ENCODE measurements at regions not wholly inside any gene's neighbourhood (a gene's known extent, or its start where the extent isn't known, plus 50 kb on each side); places are given as distances from the start of the nearest gene placed in this dataset.
"Not testable (repeated sequence)": the region's sequence is repeated elsewhere in the genome, so short reads cannot be mapped to it uniquely, and the experiment has no call there.

DNA sequence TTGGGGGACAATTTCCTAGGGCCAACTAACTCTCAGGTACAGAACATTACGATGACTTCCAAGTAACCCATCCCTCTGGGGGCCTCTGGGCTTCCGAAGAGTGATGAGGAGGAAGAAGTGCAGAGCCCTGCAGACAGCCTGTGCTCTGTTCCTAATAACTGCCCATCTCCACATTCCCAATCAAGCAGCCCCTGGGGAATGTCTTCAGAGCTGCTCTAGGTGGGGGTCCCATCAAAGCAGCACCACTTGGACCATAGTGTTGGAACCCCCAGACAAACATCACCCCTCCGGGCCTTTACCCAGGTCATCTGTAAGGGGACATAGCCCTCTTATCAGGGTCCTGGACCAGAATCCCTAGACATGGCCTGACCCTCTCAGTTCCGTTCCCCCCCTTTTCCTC is 357.3 kb downstream of the NPHP4 start:
- no peak for DNase-seq (ENCODE audit: low read depth)

DNA sequence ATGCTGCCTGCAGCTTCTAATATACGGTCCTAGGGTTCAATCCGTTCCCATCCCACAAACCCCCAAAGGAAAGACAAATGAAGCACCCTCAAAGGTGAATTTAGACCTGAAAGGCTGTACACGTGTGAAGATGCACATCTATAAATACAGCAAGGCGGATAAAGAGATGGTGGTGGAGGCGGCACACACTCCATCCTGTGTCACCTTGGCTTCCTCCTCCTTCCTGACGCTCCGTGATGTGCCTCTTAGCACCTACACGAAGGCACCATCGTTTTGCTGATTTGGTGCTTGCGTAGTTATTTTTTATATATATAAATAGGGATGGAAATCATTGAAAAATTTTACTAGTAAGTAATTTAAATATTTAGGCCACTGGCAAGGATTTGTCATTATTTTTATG is 359.4 kb downstream of the NPHP4 start:
- no peak for DNase-seq (ENCODE audit: low read depth)

DNA sequence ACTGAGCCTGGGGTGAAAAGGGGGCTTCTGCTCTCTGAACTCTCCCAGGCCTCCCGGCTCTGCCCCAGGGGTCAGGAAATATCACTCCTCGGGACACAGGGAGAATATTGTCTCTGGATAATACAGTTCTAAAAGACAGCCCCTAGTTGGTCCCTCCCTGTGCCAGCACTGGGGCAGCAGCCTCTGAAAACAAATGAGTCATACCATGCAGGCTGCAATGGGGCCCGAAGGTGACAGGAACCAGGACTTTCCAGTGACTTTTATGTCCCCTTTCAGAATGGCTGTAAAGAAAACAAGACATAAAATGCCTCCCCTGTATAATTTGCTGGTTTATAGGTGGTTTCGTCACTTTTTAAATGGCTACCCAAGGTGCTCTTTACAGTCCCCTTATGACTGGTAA is 360.0 kb downstream of the NPHP4 start:
- DNase-seq (ENCODE audit: low read depth) = no peak

DNA sequence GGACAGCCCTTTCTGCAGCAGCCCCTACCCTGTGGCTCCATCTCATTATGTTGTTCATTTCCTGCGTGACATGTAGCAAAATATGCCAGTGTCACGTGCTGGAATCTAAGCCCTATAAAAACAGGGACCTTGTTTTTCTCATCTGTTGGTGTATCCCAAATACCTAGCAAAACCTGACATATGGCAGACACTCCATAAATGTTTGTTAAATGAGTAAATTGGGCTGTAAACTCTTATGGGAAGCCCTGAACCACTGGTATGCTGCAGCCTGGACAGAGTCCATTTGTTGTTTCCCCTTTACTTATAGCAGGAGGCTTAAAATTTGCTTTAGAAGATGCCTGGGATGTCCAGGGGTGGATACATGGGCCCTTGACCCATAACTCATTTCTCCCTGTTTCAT is 363.8 kb downstream of the NPHP4 start:
- no peak for DNase-seq (ENCODE audit: low read depth)

DNA sequence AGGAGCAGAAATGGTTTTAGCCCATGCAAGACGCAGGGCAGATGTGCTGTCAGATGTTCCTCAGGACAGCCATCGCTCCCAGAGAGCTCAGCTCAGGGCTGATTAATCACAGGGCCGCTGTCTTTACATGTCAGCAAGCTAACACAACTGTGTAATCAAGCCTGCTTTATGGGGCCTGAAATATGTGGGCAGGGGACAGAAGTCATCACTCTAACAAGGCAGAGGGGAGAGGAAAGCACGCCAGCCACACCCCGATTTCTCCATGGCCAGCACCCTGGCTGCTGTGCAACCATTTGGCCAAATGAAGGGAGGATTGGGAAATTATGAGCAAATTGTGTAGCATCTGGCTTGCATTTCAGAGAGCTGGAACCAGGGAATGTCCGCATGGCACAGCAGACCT is 368.8 kb downstream of the NPHP4 start:
- no peak for DNase-seq (ENCODE audit: low read depth)

DNA sequence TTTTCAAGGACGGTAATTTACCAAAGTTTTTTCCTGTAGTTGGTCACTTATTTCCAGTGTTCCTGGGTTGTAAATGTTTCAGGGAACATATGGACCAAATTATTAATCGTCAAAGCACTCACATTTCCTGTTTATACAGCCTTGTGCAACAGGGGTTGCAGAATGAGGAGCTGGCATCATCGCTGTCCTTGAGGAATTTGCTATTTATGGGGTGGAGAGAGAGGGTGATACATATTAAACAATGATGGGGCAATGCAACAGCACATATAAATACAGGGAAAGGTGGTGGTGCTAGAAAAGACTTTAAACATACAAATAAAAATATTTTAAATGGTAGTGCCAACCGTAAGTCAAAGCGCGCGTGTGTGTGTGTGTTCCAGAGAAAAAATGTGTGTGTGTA is 369.8 kb downstream of the NPHP4 start:
- no peak for DNase-seq (ENCODE audit: low read depth)

DNA sequence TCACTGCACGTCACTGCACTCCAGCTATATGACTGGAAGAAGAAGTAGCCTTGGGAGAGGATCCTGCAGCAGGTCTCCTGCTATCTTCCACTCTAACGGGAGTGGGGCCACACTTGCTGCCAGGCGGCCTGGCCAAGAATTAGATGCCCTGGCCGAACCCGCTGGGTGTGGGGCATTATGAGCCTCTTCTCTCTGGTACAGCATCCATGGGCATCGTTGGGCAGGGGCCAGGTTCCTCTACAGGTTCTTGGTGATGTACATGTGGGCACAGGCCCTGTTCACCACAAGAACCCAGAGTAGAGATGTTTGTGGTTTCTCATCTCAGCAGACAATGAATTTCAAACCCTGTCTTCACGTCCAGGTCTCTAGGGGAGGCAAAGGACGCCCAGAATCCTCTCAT is 370.5 kb downstream of the NPHP4 start:
- no peak for DNase-seq (ENCODE audit: low read depth)

DNA sequence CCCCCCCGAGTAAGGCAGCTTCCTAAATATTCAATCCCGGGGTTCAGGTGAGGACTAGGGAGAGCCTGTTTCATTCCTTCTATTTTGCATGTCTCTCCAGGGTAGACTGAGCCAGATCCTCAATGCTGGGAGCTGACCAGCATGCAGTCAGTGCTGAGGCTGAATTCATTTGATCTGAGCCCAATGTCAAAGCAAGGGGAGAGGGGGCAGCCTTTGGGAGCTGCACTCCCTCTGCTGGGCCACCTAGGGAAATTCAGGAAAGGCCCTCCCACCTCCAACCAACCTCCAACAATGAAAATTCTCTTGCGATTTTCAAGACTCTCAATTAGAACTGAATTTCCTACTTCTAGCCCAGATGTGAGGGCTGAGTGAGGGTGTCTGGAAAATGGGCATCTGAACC is 371.2 kb downstream of the NPHP4 start:
- no peak for DNase-seq (ENCODE audit: low read depth)

DNA sequence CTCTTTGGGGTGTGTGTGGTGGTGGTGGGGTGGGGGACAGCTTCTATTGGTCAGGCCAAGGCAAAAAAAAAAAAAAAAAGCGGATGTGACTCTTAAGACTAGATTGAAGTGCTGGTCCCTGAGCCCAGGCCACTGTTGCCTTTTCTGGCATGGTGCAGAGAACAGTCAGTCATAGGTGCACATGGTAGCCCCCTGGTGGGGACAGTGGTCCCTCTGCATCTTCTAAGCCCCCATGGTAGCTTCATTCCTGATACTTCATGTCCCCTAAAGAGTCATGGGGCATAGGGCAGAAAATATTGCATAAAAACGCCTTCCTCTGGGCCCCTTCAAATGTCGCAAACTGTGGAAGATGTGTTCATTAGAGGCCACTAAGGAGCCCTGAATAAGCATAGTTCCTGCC is 371.8 kb downstream of the NPHP4 start:
- DNase-seq (ENCODE audit: low read depth) = no peak

DNA sequence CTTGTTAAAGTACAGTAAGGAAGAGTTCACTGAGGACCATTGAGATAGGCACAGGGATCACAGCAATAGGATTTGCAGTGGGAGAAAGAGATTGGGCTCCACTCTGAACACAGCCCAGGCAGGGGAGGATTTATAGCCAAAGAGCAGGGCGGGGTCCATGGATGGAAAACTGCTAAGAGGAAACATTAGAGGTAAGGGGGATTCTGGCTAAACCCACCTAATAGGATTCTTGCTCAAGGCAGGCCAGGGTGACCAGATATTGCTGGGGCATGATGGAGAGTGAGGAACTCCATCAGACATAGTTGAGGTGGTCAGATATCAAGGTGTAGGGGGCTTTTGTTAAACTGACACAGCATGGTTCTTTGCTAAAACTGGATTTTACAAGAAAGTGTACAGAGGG is 372.8 kb downstream of the NPHP4 start:
- DNase-seq (ENCODE audit: low read depth) = no peak

DNA sequence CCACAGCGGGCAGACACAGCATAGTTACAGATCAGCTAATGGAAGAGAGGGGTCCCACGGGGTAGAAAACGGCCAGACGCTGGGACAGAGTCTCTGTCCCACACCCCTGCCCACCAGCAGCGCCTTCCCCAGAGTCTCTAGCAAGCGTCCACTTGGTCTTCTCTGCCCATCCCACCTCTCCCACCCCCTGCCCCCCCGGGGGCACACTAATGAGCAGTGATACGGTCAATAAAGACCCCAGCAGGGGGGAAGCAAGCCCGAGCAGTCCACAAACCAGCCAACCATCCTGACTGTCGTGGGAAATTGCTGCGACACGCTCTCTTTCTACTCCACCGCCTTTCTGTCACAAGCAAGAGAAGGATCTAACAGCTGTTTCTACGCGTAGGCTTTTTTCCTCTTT is 374.7 kb downstream of the NPHP4 start:
- DNase-seq (ENCODE audit: low read depth) = no peak

DNA sequence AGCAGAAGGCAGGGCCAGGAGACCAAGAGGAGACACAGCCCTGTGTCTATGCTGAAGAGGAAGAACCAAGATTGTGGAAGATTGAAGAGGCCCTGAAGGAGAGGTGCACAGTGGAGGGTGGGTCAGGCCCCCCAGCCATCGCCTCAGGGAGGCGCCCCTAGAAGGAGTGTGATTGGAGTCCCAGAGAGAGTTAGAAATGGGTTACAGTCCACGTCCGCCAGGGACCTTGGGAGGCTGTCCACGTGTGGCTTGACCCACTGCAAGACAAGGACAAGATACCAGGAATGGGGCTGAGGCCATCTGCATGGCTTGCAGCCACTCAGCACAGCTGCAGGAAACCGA is 375.1 kb downstream of the NPHP4 start:
- DNase-seq (ENCODE audit: low read depth) = no peak

DNA sequence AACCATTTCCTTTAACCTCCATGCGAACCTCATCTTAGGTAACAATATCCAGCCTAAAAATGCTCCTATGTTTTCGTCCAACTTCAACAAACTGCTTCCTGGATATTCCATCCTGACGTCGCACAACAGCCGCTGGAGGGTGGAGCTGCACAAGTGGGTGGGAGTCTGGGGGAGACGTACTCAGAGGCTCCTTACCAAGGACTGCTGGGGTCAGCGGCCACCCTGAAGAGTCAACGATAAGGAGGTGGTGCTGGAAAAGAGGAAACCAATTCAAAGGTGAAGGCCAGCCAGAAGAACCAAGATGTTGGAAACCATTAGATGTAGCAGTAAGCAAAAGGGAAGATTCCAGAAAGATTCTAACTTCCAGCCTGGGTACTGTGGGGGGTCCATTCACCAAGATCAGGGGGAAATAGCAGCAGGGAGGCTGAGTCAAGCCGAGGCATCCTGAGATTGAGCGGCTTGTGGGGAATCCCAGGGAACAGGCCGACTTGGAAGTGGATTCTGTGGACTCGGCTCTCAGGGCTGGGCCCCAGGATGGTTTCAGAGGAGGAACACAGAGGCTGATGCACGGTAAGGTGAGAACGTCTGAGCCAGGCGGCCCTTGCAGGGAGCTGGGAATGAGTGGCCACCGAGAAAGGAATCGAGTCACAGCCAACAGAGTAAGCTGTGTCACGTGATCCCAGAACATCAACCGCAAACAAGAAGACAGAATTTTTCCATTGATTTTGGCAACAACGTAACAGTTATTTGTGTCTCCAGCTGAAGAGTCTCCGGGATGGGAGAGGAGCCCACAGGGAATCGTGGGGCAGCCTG is 375.7 kb downstream of the NPHP4 start:
- DNase-seq (ENCODE audit: low read depth) = no peak

DNA sequence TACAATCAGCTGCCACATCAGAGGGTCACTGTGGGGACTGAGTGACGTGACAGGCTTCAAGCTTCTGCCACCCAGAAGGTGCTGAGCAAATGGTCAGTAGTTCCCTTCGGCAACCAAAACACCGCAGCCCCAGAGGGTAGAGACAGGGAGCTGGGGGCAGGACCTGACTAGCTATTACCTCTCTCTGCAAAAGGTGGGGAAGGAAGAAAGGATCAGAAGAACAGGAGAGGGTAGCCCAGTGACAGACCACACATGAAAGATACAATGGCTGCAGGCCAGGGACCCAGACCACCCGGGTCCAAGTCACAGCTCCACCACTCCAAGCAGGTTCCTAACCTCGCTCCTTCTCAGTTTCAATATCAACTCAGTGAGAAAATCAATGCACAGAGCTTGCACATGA is 377.1 kb downstream of the NPHP4 start:
- no peak for DNase-seq (ENCODE audit: low read depth)

DNA sequence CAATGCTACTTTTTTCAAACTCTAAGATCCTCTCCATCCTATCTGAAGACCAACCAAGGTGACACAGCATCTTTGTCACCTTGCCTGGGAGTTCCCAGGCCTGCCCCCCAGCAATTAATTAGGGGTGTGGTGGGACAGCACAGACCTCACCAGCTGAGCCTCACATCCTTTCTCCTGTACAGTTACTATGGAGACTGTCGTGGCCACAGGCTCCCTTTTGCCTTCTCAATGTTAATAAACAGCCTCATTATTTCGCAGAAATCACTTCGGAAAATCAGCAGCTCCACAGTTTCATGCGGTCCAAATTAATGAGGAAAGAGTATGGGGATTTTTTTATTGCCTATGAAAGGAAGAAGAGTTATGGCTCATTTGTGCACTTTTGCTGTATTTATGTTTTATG is 378.3 kb downstream of the NPHP4 start:
- DNase-seq (ENCODE audit: low read depth) = no peak

DNA sequence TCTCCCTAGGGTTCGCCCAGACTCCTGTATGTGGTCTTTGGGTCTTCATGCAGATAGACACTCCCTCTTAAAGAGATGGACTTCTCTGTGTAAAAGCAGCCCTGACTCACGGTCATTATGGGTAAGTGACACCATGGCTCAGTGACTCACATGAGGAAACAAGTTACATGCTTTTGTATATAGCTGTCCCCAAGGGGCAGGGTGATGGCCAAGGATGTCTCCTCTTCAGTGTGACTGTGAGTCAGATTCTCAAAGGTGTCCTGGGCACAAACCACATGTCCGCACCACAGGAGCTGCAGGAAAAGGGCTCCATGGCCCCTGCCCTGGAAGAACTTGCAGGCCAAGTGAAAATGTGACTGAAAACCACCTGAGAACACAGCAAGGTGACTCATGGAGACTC is 380.4 kb downstream of the NPHP4 start:
- no peak for DNase-seq (ENCODE audit: low read depth)

DNA sequence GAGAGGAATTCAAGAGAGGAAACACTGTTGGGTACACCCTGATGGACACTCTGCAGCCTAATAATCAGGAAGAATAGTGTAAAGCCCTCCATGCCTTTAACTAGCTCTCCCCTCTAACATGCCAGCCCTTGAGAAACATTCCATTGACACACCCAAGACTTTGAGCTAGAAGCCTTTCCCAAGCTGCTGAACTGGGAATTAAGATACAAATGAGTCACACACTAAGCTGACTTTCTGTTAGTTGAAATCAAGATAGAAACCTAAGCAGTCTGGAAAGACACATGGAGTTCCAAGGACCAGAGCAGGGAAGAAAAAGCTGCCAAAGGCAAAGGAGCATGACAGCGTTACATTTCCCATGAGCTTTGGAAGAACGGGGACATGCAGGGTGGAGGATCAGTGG is 380.8 kb downstream of the NPHP4 start:
- DNase-seq (ENCODE audit: low read depth) = no peak

DNA sequence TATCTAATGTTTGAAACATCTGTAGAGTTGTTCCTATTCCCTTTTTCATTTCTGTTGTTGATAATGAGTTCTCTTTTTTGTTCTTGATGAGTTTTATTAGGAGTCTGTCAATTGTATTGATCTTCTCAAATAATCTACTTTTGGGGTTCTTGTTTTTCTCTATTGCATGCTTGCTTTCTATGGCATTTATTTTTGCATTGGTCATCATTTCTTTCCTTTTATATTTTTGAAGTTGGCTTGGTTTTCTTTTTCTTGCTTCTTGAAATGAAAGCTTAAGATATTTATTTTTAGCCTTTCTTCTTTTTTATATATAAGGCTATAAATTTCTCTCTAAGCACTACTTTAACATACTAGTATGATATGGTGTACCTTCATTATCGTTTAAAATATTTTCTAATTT is 381.8 kb downstream of the NPHP4 start:
- DNase-seq (ENCODE audit: low read depth) = no peak

DNA sequence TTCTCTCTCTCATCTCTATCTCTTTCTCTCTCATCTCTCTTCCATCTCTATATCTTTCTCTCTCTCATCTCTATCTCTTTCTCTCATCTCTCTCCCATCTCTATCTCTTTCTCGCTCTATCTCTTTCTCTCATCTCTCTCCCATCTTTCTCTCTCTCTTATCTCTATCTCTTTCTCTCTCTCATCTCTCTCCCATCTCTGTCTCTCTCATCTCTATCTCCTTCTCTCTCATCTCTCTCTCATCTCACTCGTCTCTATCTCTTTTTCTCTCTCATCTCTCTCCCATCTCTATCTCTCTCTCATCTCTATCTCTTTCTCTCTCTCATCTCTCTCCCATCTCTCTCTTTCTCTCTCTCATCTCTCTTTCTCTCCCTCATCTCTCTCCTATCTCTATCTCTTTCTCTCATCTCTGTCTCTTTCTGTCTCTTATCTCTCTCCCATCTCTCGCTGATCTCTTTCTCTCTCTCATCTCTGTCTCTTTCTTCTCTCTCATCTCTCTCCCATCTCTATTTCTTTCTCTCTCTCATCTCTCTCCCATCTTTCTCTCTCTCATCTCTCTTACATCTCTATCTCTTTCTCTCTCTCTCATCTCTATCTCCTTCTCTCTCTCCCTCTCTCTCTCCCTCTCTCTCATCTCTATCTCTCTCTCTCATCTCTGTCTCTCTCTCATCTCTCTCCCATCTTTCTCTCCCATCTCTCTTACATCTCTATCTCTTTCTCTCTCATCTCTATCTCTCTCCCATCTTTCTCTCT is 388.7 kb downstream of the NPHP4 start:
- no peak for DNase-seq (ENCODE audit: low read depth)

DNA sequence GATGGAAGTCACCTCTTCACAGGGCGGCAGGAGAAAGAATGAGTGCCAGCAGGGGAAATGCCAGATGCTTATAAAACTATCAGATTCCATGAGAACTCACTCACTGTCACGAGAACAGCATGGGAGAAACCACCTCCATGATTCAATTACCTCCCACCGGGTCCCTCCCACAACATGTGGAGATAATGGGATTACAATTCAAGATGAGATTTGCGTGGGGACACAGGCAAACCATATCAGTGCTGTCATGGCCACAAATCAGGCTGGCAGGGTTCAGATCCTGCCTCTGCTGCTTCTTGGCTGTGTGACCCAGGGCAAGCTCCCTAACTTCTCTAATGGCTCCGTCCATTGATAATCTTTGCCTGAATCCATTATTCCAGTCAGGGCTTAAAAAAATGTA is 389.5 kb downstream of the NPHP4 start:
- not testable (repeated sequence) for DNase-seq (ENCODE audit: low read depth)

DNA sequence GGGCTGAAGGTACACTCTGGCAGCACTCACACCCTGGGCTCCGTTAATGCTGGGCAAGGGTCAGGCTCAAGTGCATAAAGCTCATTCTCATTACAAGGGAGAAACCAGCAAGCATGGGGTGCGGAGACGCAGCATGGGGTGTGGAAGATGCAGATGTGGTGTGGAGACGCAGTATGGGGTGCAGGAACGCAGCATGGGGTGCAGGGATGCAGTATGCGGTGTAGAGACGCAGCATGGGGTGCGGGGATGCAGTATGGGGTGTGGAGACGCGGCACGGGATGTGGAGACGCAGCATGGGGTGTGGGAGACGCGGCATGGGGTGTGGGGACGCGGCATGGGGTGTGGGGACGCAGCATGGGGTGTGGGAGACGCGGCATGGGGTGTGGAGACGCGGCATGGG is 390.7 kb downstream of the NPHP4 start:
- DNase-seq (ENCODE audit: low read depth) = no peak

DNA sequence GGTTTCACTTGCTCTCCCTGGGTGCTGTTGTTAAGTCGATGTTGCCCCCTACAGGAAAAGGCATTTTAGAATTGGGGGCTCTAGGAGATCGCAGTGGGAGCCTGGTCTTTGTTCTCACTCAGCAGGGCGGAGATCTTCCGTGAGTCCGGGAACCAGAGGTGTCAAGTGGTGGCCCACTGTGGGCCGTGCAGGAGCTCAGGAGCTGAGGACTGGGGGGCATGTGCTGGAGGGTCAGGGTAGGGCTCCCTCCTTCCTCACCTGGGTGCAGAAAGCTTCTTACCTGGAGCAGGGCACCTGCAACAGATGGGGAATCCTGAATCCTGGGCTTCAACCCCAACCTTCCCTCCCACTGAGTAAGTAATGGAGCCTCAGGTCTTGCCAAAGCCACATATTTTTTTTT is 392.7 kb downstream of the NPHP4 start:
- no peak for DNase-seq (ENCODE audit: low read depth)

DNA sequence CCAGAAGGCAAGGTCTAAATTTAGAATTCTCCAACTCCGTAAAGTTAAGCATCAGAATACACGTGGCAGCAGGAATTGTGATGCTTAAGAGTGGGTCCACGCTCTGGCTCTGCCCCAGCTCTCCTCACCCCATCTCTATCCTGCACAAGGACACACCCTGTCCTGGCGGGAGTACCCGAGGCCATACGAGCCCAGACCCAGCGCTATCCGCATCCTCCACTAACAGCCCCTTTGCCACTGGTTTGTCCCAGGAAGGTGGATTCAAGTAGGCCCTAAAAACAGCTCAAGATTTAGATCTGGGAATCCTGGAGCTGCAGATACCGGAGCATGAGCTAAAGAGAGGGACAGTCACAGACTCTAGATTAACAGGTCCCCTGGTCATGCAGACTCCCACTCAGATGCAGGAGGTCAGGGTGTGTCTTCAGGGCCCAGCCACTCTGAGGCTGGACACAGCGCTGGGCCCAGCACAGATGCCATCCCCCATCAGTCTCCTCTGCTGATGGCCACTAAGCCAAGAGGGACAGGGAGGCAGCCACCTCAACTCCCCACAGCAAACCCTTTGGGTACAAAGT is 393.3 kb downstream of the NPHP4 start:
- DNase-seq (ENCODE audit: low read depth) = no peak

All from renal cortical epithelial cell (primary cell).